ENCODE measurements at regions not wholly inside any gene's neighbourhood (a gene's known extent, or its start where the extent isn't known, plus 50 kb on each side); places are given as distances from the start of the nearest gene placed in this dataset.

GRCh38 chr1:82318265-82318664 is 517.5 kb downstream of the ADGRL2 start:
- Histone ChIP-seq H3K79me2 (ENCODE audit: control insufficient read depth, insufficient read depth, low read length, poor library complexity) (no peaks in the 10 kb centered on the region), H2AK5ac (ENCODE audit: low read length) (no peak overlapping the region), H2BK120ac (ENCODE audit: insufficient read depth, low read length, poor library complexity) (no peak overlapping the region), H3K18ac (ENCODE audit: low read length) (no peak overlapping the region), H3K23ac (ENCODE audit: low read length) (no peak overlapping the region), H3K9ac (ENCODE audit: low read length) (no peak overlapping the region), H3K4me2 (ENCODE audit: low read length) (no peak overlapping the region), H3K9me3 (ENCODE audit: insufficient read depth, low read depth, low read length) (no peaks in the 10 kb centered on the region), H3K27ac (ENCODE audit: low read depth, low read length) (no peak overlapping the region), H3K36me3 (ENCODE audit: control insufficient read depth in 1 of 2, insufficient read depth in 2 of 2, low read length in 2 of 2) (no peaks in the 10 kb centered on the region), H4K12ac (ENCODE audit: low read depth, low read length) (no peak overlapping the region), H3K4me1 (ENCODE audit: control insufficient read depth in 1 of 2, insufficient read depth in 2 of 2, low read length in 2 of 2) (no peaks in the 10 kb centered on the region), H2BK12ac (ENCODE audit: low read length) (no peak overlapping the region), H3K79me1 (ENCODE audit: low read length) (no peaks in the 10 kb centered on the region), H3K14ac (ENCODE audit: low read length) (no peak overlapping the region), H3K4ac (ENCODE audit: low read depth, low read length) (no peak overlapping the region), H2AFZ (ENCODE audit: insufficient read depth, low read length, poor library complexity) (no peak overlapping the region), H3K4me3 (ENCODE audit: low read depth, low read length) (no peak overlapping the region), H4K91ac (ENCODE audit: low read depth, low read length) (no peak overlapping the region), H4K8ac (ENCODE audit: low read depth, low read length) (no peak overlapping the region), H3K27me3 (ENCODE audit: insufficient read depth, low read length) (no peaks in the 10 kb centered on the region), H2BK5ac (ENCODE audit: low read depth, low read length, poor library complexity) (no peak overlapping the region)
- DNase-seq, result peak in 1 of 2 donors; percentile 2

DNA sequence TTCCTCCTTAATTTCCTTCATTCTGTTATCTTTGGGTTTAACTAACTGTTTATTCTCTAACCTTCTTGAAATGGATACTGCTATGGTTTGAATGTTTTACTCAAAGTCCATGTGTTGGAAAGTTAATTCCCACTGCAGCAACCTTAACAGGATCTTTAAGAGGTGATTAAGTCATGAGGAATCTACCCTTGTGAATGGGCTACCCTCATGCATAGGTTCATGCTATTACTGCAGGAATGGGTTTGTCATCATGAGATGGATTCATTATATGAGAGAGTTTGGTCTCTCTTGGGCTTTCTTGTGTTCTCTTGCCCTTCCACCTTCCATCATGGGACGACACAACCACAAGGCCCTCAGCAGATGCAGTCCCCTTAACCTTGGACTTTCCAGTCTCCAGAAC is 516.9 kb downstream of the ADGRL2 start:
- no peak overlapping the region for H2AK5ac ChIP-seq (ENCODE audit: low read length)
- no peak overlapping the region for H2BK5ac ChIP-seq (ENCODE audit: low read depth, low read length, poor library complexity)
- H3K79me1 ChIP-seq (ENCODE audit: low read length), result no peaks in the 10 kb centered on the region
- H4K8ac ChIP-seq (ENCODE audit: low read depth, low read length), result no peak overlapping the region
- H2AFZ ChIP-seq (ENCODE audit: insufficient read depth, low read length, poor library complexity), result no peak overlapping the region
- WGBS (ENCODE audit: extremely low coverage, insufficient coverage, insufficient read length), result no CpG with 5 or more reads among the region's 1 CpG
- H3K9ac ChIP-seq (ENCODE audit: low read length), result no peak overlapping the region
- no peaks in the 10 kb centered on the region for H3K4me1 ChIP-seq (ENCODE audit: control insufficient read depth in 1 of 2, insufficient read depth in 2 of 2, low read length in 2 of 2)
- H3K14ac ChIP-seq (ENCODE audit: low read length), result no peak overlapping the region
- H4K91ac ChIP-seq (ENCODE audit: low read depth, low read length), result no peak overlapping the region
- H3K36me3 ChIP-seq (ENCODE audit: control insufficient read depth in 1 of 2, insufficient read depth in 2 of 2, low read length in 2 of 2), result no peaks in the 10 kb centered on the region
- H3K4me2 ChIP-seq (ENCODE audit: low read length), result no peak overlapping the region
- H3K18ac ChIP-seq (ENCODE audit: low read length), result no peak overlapping the region
- H3K27ac ChIP-seq (ENCODE audit: low read depth, low read length), result no peak overlapping the region
- no peaks in the 10 kb centered on the region for H3K9me3 ChIP-seq (ENCODE audit: insufficient read depth, low read depth, low read length)
- no peaks in the 10 kb centered on the region for H3K27me3 ChIP-seq (ENCODE audit: insufficient read depth, low read length)
- no peaks in the 10 kb centered on the region for H3K79me2 ChIP-seq (ENCODE audit: control insufficient read depth, insufficient read depth, low read length, poor library complexity)
- H3K4ac ChIP-seq (ENCODE audit: low read depth, low read length), result no peak overlapping the region
- H2BK120ac ChIP-seq (ENCODE audit: insufficient read depth, low read length, poor library complexity), result no peak overlapping the region
- DNase-seq, result peak; percentile 12 to 62
- no peak overlapping the region for H2BK12ac ChIP-seq (ENCODE audit: low read length)
- H3K4me3 ChIP-seq (ENCODE audit: low read depth, low read length), result no peak overlapping the region
- no peak overlapping the region for H3K23ac ChIP-seq (ENCODE audit: low read length)
- H4K12ac ChIP-seq (ENCODE audit: low read depth, low read length), result no peak overlapping the region

DNA sequence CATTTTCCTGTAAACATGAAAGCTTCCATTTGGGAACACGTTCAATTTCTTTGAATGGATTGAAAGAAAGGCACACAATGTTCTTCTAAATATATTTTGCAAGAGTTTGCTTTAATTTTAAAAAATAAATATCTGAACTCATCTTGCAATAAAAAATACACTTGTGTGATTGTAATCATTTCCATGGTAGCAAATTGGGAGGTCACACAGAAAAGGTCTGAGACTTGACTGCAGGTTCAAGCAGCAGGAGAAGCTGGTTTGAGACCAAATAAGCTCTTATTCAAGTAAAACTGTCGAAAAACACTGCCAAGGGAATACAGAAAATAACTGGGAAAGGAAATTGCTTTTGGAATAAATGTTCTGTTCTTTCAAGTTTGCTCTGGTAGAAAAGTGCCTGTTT is 498.9 kb downstream of the ADGRL2 start:
- Histone ChIP-seq H3K79me1 (ENCODE audit: low read length) (no peaks in the 10 kb centered on the region), H3K14ac (ENCODE audit: low read length) (no peak overlapping the region), H3K27ac (ENCODE audit: low read depth, low read length) (no peak overlapping the region), H3K4me1 (ENCODE audit: control insufficient read depth in 1 of 2, insufficient read depth in 2 of 2, low read length in 2 of 2) (no peaks in the 10 kb centered on the region), H3K18ac (ENCODE audit: low read length) (no peak overlapping the region), H3K27me3 (ENCODE audit: insufficient read depth, low read length) (no peaks in the 10 kb centered on the region), H3K9me3 (ENCODE audit: insufficient read depth, low read depth, low read length) (no peaks in the 10 kb centered on the region), H2BK120ac (ENCODE audit: insufficient read depth, low read length, poor library complexity) (no peak overlapping the region), H4K8ac (ENCODE audit: low read depth, low read length) (no peak overlapping the region), H4K91ac (ENCODE audit: low read depth, low read length) (no peak overlapping the region), H3K4ac (ENCODE audit: low read depth, low read length) (no peak overlapping the region), H3K4me3 (ENCODE audit: low read depth, low read length) (no peak overlapping the region), H4K12ac (ENCODE audit: low read depth, low read length) (no peak overlapping the region), H3K36me3 (ENCODE audit: control insufficient read depth in 1 of 2, insufficient read depth in 2 of 2, low read length in 2 of 2) (no peaks in the 10 kb centered on the region), H2AFZ (ENCODE audit: insufficient read depth, low read length, poor library complexity) (no peak overlapping the region), H2AK5ac (ENCODE audit: low read length) (no peak overlapping the region), H3K23ac (ENCODE audit: low read length) (no peak overlapping the region), H3K9ac (ENCODE audit: low read length) (no peak overlapping the region), H2BK12ac (ENCODE audit: low read length) (no peak overlapping the region), H3K79me2 (ENCODE audit: control insufficient read depth, insufficient read depth, low read length, poor library complexity) (no peaks in the 10 kb centered on the region), H3K4me2 (ENCODE audit: low read length) (no peak overlapping the region), H2BK5ac (ENCODE audit: low read depth, low read length, poor library complexity) (no peak overlapping the region)
- DNase-seq, result no peak
- WGBS (ENCODE audit: extremely low coverage, insufficient coverage, insufficient read length), result no CpG with 5 or more reads among the region's 2 CpGs

DNA sequence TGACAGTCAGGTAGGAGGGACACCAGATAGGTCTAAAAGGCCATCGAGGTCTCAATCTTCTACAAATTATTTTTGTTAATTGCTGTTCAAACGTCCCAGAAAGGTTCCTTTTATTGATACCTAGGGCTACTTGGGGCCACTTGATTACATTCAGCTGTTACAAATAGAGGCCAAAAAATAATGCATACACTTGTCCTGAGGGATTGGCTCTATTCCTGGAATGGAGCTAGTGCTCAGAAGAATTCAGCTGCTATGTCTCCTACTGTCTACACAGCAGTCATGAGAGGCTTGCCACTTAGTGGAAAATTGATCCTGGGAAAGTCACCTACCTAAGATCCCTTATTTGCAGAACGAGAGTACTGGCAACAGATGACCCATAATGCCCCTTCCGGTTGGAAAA is 498.3 kb downstream of the ADGRL2 start:
- H3K18ac ChIP-seq (ENCODE audit: low read length), result no peak overlapping the region
- H4K12ac ChIP-seq (ENCODE audit: low read depth, low read length), result no peak overlapping the region
- no peak overlapping the region for H3K9ac ChIP-seq (ENCODE audit: low read length)
- no peak overlapping the region for H2AFZ ChIP-seq (ENCODE audit: insufficient read depth, low read length, poor library complexity)
- no peak overlapping the region for H3K4me2 ChIP-seq (ENCODE audit: low read length)
- DNase-seq, result no peak
- no peaks in the 10 kb centered on the region for H3K27me3 ChIP-seq (ENCODE audit: insufficient read depth, low read length)
- no peak overlapping the region for H4K91ac ChIP-seq (ENCODE audit: low read depth, low read length)
- H3K79me2 ChIP-seq (ENCODE audit: control insufficient read depth, insufficient read depth, low read length, poor library complexity), result no peaks in the 10 kb centered on the region
- H3K4ac ChIP-seq (ENCODE audit: low read depth, low read length), result no peak overlapping the region
- H4K8ac ChIP-seq (ENCODE audit: low read depth, low read length), result no peak overlapping the region
- no peaks in the 10 kb centered on the region for H3K36me3 ChIP-seq (ENCODE audit: control insufficient read depth in 1 of 2, insufficient read depth in 2 of 2, low read length in 2 of 2)
- H3K23ac ChIP-seq (ENCODE audit: low read length), result no peak overlapping the region
- no peak overlapping the region for H3K4me3 ChIP-seq (ENCODE audit: low read depth, low read length)
- H2BK120ac ChIP-seq (ENCODE audit: insufficient read depth, low read length, poor library complexity), result no peak overlapping the region
- WGBS (ENCODE audit: extremely low coverage, insufficient coverage, insufficient read length), result no CpG with 5 or more reads among the region's 4 CpGs
- no peak overlapping the region for H2BK5ac ChIP-seq (ENCODE audit: low read depth, low read length, poor library complexity)
- H2BK12ac ChIP-seq (ENCODE audit: low read length), result no peak overlapping the region
- no peak overlapping the region for H2AK5ac ChIP-seq (ENCODE audit: low read length)
- no peak overlapping the region for H3K27ac ChIP-seq (ENCODE audit: low read depth, low read length)
- no peaks in the 10 kb centered on the region for H3K79me1 ChIP-seq (ENCODE audit: low read length)
- H3K14ac ChIP-seq (ENCODE audit: low read length), result no peak overlapping the region
- no peaks in the 10 kb centered on the region for H3K4me1 ChIP-seq (ENCODE audit: control insufficient read depth in 1 of 2, insufficient read depth in 2 of 2, low read length in 2 of 2)
- H3K9me3 ChIP-seq (ENCODE audit: insufficient read depth, low read depth, low read length), result no peaks in the 10 kb centered on the region
